HCT116 (cell line): ENCODE measurements at regions not wholly inside any gene's neighbourhood (a gene's known extent, or its start where the extent isn't known, plus 50 kb on each side); places are given as distances from the start of the nearest gene placed in this dataset.

Experiments
- ATAC-seq: fragments of 200-7000 bp; cut with Tn5 transposase; 2 replicates; pipeline ENCODE4 v1.9.1; 2020; ENCODE audit warnings: mild to moderate bottlenecking, moderate library complexity
- BruUV-seq: library from RNA; stranded (reverse); fragments of 400-500 nt; replicated peaks from 2 replicates; lab custom pipeline; 2021; lab: Mats Ljungman, UMichigan
- CTCF ChIA-PET: fragments of 300-600 bp; sonication (Branson Sonifier 250); formaldehyde crosslinking; loops from one replicate; lab custom pipeline; 2021; ENCODE audit warnings: antibody characterized with exemption; lab: Charles Lee
- POLR2A ChIA-PET: fragments of 300-600, 350-600 bp; sonication (Branson Sonifier 250); formaldehyde crosslinking; loops from one replicate; lab custom pipeline; 2021; ENCODE audit warnings: antibody characterized with exemption; lab: Charles Lee
- RAD21 ChIA-PET, 2 experiments: fragments of 300-600 bp; sonication (Branson Sonifier 250); formaldehyde crosslinking; loops; one replicate each; lab custom pipeline; 2023; ENCODE audit warnings: low total read pairs in 2 of 2; ENCODE audit not compliant: uncharacterized antibody in 2 of 2, unreplicated experiment in 2 of 2, low non-redundant PET in 1 of 2; lab: Charles Lee
- DNase-seq: peaks from one replicate; pipeline ENCODE4 v3.0.0-alpha.2; 2010; ENCODE audit warnings: low read depth, low spot score
- H2AFZ ChIP-seq: fragments of 200-600 bp; shearing (Covaris generic), sonication (generic); 2 replicates; pipeline ENCODE4 v1.6.1; 2017; ENCODE audit warnings: low read depth, mixed run types, mixed read lengths, antibody characterized with exemption, low read length; ENCODE audit not compliant: poor library complexity, severe bottlenecking
- H3K27ac ChIP-seq: 2 replicates; pipeline ENCODE4 v1.5.1; 2012; ENCODE audit warnings: low read depth, low read length
- H3K27me3 ChIP-seq: fragments of 200-600 bp; sonication (generic); 2 replicates; pipeline ENCODE4 v1.6.1; 2016; ENCODE audit warnings: mixed run types, low read length, mixed read lengths; ENCODE audit not compliant: insufficient read depth
- H3K36me3 ChIP-seq, 2 experiments: fragments of 200-500 bp in 1 of 2; fragments of 200-600 bp in 1 of 2; sonication (Bioruptor generic) in 1 of 2; sonication (generic) in 1 of 2; 2 replicates each; pipeline versions ENCODE4 v1.5.1 to v1.6.1; 2014 to 2016; ENCODE audit warnings: low read length in 2 of 2, inconsistent platforms in 1 of 2, mixed read lengths in 1 of 2, mixed run types in 1 of 2; ENCODE audit not compliant: insufficient read depth in 2 of 2, control insufficient read depth in 1 of 2
- H3K4me1 ChIP-seq, 2 experiments: fragments of 200-600 bp in 1 of 2; sonication (generic) in 1 of 2; 2 replicates each; pipeline versions ENCODE4 v1.5.1 to v1.6.1; 2012 to 2017; ENCODE audit warnings: low read length in 2 of 2, inconsistent platforms in 1 of 2, mild to moderate bottlenecking in 1 of 2, mixed read lengths in 1 of 2, mixed run types in 1 of 2, moderate library complexity in 1 of 2; ENCODE audit not compliant: insufficient read depth in 2 of 2, control insufficient read depth in 1 of 2
- H3K4me2 ChIP-seq: fragments of 200-600 bp; sonication (generic); 2 replicates; pipeline ENCODE4 v1.6.1; 2017; ENCODE audit warnings: mixed run types, low read length, mixed read lengths
- H3K4me3 ChIP-seq, 2 experiments: fragments of 200-600 bp in 1 of 2; sonication (generic) in 1 of 2; replicated peaks in 1 of 2; 2 replicates each; pipeline ENCODE4 v1.5.1; 2011 to 2016; ENCODE audit warnings: low read length in 2 of 2, control low read depth in 1 of 2, low read depth in 1 of 2, mild to moderate bottlenecking in 1 of 2, mixed read lengths in 1 of 2, mixed run types in 1 of 2
- H3K79me2 ChIP-seq: fragments of 200-600 bp; sonication (generic); 2 replicates; pipeline ENCODE4 v1.6.1; 2017; ENCODE audit warnings: mild to moderate bottlenecking, mixed run types, low read length, moderate library complexity, mixed read lengths; ENCODE audit not compliant: insufficient read depth
- H3K9ac ChIP-seq: fragments of 200-600 bp; sonication (generic); 2 replicates; pipeline ENCODE4 v1.6.1; 2016; ENCODE audit warnings: low read length, mixed read lengths
- H3K9me2 ChIP-seq: fragments of 200-600 bp; sonication (generic), shearing (Covaris generic); 2 replicates; pipeline ENCODE4 v1.6.1; 2017; ENCODE audit warnings: mixed run types, mild to moderate bottlenecking, moderate library complexity; ENCODE audit not compliant: insufficient read depth
- H3K9me3 ChIP-seq, 2 experiments: fragments of 200-500 bp in 1 of 2; fragments of 200-600 bp in 1 of 2; sonication (Bioruptor generic) in 1 of 2; sonication (generic) in 1 of 2; 2 replicates each; pipeline ENCODE4 v1.6.1; 2014 to 2017; ENCODE audit warnings: low read length in 2 of 2, mixed read lengths in 2 of 2, inconsistent platforms in 1 of 2, low read depth in 1 of 2, mild to moderate bottlenecking in 1 of 2, mixed run types in 1 of 2, moderate library complexity in 1 of 2; ENCODE audit not compliant: control insufficient read depth in 1 of 2, insufficient read depth in 1 of 2
- H4K20me1 ChIP-seq: fragments of 200-600 bp; sonication (generic), shearing (Covaris generic); 2 replicates; pipeline ENCODE4 v1.6.1; 2017; ENCODE audit warnings: mixed run types, mild to moderate bottlenecking, moderate library complexity; ENCODE audit not compliant: insufficient read depth
- CBX3 ChIP-seq: IDR thresholded peaks from 2 replicates; pipeline ENCODE4 v1.6.1; 2012; ENCODE audit warnings: low read depth
- CEBPB ChIP-seq: IDR thresholded peaks from 2 replicates; pipeline ENCODE4 v1.6.1; 2012; ENCODE audit warnings: low read depth
- EGR1 ChIP-seq: IDR thresholded peaks from 2 replicates; pipeline ENCODE4 v1.6.1; 2012; ENCODE audit warnings: low read depth
- ELF1 ChIP-seq: IDR thresholded peaks from 2 replicates; pipeline ENCODE4 v1.6.1; 2012; ENCODE audit warnings: low read depth, borderline replicate concordance
- EZH2phosphoT487 ChIP-seq: fragments of 200-600 bp; IDR thresholded peaks from 2 replicates; pipeline ENCODE4 v1.6.1; 2018; ENCODE audit warnings: antibody characterized with exemption, borderline replicate concordance
- FOSL1 ChIP-seq: IDR thresholded peaks from 2 replicates; pipeline ENCODE4 v1.6.1; 2012; ENCODE audit warnings: low read depth
- JUND ChIP-seq: IDR thresholded peaks from 2 replicates; pipeline ENCODE4 v1.6.1; 2012
- POLR2A ChIP-seq: IDR thresholded peaks from 2 replicates; pipeline ENCODE4 v1.7.0; 2011; ENCODE audit warnings: borderline replicate concordance; ENCODE audit not compliant: insufficient read depth, insufficient read length; ENCODE audit errors: extremely low read depth
- RAD21 ChIP-seq: IDR thresholded peaks from 2 replicates; pipeline ENCODE4 v1.6.1; 2012; ENCODE audit warnings: low read depth, mild to moderate bottlenecking
- SIN3A ChIP-seq: IDR thresholded peaks from 2 replicates; pipeline ENCODE4 v1.6.1; 2012; ENCODE audit warnings: low read depth
- TCF7L2 ChIP-seq: IDR thresholded peaks from 2 replicates; pipeline ENCODE4 v1.7.0; 2011; ENCODE audit warnings: borderline replicate concordance, inconsistent platforms; ENCODE audit not compliant: insufficient read depth, insufficient read length; ENCODE audit errors: extremely low read depth
- ZNF274 ChIP-seq: fragments of 200-500 bp; sonication (Bioruptor generic); IDR thresholded peaks from 2 replicates; pipeline ENCODE4 v1.6.1; 2014; ENCODE audit warnings: mild to moderate bottlenecking, low read depth, low read length, inconsistent platforms
- intact Hi-C: fragments of 100-400 bp; cut with micrococcal nuclease; formaldehyde crosslinking; loops from 2 replicates; pipeline ENCODE4 v1.10.0; 2022
- TF ChIP-seq, protein P1 (sequence below), 3 experiments: fragments of 200-600 bp in 1 of 3; sonication (generic) in 1 of 3; IDR thresholded peaks in 2 of 3; conservative IDR thresholded peaks in 1 of 3; 2 replicates each; pipeline ENCODE4 v1.5.1; 2012 to 2017; ENCODE audit warnings: low read depth in 2 of 3, low read length in 2 of 3, antibody characterized with exemption in 1 of 3, borderline replicate concordance in 1 of 3, control low read depth in 1 of 3, mild to moderate bottlenecking in 1 of 3, mixed read lengths in 1 of 3, mixed run types in 1 of 3, moderate library complexity in 1 of 3; ENCODE audit not compliant: insufficient read depth in 1 of 3
- TF ChIP-seq, protein P2 (sequence below): IDR thresholded peaks from 2 replicates; pipeline ENCODE4 v1.6.1; 2011; ENCODE audit warnings: mild to moderate bottlenecking, low read length, moderate library complexity; ENCODE audit not compliant: insufficient replicate concordance; ENCODE audit errors: extremely low read depth
- TF ChIP-seq, protein P3 (sequence below): IDR thresholded peaks from 2 replicates; pipeline ENCODE4 v1.6.1; 2012; ENCODE audit warnings: low read depth
- TF ChIP-seq, protein P4 (sequence below): IDR thresholded peaks from 2 replicates; pipeline ENCODE4 v1.6.1; 2012

DNA sequence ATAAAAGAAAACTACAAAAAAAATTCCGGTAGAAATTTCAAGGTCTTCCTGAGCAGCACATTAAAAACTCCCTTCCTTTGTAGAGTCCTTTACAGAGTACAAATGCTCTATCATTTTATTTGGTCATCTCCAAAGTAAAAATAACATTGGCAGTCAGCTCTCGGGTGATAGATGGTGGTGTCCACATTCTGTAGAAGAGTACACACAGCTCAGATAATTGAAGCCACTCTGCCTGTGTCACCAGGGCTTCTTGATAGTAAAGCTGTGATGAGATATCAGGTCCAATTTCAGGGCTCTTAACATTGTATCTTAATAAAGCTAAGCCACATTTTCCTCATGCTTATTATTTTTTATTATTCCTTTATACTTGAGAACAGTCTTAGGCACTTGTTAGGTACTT is 371.6 kb downstream of the TAFA4 start:
- Histone ChIP-seq H2AFZ (no peak overlapping the region), H4K20me1 (no peaks in the 10 kb centered on the region), H3K9ac (no peak overlapping the region), H3K79me2 (no peaks in the 10 kb centered on the region), H3K9me2 (no peaks in the 10 kb centered on the region), H3K27ac (no peak overlapping the region), H3K27me3 (no peaks in the 10 kb centered on the region), H3K9me3 (peaks cover 0 to 3% of the 10 kb centered on the region in 2 experiments; a peak in 1 of 4 replicates), H3K4me2 (no peak overlapping the region), H3K4me3 (no peak overlapping the region), H3K4me1 (no peaks in the 10 kb centered on the region), H3K36me3 (no peaks in the 10 kb centered on the region)
- ATAC-seq = no peak
- DNase-seq = no peak
- CTCF ChIA-PET = no interaction called here
- no TSS peak for BruUV-seq
- POLR2A ChIA-PET = no interaction called here
- intact Hi-C loops = no loop called here
- RAD21 ChIA-PET = no interaction called here
- TF ChIP-seq RAD21 (no peak), CBX3 (no peak), JUND (no peak), TCF7L2 (no peak), FOSL1 (no peak), POLR2A (no peak), ZNF274 (no peak), ELF1 (no peak), EGR1 (no peak), EZH2phosphoT487 (no peak), SIN3A (no peak), CEBPB (no peak)
- TF ChIP-seq, protein P1, sequence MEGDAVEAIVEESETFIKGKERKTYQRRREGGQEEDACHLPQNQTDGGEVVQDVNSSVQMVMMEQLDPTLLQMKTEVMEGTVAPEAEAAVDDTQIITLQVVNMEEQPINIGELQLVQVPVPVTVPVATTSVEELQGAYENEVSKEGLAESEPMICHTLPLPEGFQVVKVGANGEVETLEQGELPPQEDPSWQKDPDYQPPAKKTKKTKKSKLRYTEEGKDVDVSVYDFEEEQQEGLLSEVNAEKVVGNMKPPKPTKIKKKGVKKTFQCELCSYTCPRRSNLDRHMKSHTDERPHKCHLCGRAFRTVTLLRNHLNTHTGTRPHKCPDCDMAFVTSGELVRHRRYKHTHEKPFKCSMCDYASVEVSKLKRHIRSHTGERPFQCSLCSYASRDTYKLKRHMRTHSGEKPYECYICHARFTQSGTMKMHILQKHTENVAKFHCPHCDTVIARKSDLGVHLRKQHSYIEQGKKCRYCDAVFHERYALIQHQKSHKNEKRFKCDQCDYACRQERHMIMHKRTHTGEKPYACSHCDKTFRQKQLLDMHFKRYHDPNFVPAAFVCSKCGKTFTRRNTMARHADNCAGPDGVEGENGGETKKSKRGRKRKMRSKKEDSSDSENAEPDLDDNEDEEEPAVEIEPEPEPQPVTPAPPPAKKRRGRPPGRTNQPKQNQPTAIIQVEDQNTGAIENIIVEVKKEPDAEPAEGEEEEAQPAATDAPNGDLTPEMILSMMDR (IDR thresholded peaks at IDR 0.05 in 2 of 3, conservative IDR thresholded peaks at IDR 0.05 in 1 of 3; ENCODE audit: borderline replicate concordance in 1 of 3, insufficient read depth in 1 of 3, low read depth in 2 of 3, low read length in 2 of 3) = no peak
- TF ChIP-seq, protein P2, sequence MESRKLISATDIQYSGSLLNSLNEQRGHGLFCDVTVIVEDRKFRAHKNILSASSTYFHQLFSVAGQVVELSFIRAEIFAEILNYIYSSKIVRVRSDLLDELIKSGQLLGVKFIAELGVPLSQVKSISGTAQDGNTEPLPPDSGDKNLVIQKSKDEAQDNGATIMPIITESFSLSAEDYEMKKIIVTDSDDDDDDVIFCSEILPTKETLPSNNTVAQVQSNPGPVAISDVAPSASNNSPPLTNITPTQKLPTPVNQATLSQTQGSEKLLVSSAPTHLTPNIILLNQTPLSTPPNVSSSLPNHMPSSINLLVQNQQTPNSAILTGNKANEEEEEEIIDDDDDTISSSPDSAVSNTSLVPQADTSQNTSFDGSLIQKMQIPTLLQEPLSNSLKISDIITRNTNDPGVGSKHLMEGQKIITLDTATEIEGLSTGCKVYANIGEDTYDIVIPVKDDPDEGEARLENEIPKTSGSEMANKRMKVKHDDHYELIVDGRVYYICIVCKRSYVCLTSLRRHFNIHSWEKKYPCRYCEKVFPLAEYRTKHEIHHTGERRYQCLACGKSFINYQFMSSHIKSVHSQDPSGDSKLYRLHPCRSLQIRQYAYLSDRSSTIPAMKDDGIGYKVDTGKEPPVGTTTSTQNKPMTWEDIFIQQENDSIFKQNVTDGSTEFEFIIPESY = no peak
- TF ChIP-seq, protein P3, sequence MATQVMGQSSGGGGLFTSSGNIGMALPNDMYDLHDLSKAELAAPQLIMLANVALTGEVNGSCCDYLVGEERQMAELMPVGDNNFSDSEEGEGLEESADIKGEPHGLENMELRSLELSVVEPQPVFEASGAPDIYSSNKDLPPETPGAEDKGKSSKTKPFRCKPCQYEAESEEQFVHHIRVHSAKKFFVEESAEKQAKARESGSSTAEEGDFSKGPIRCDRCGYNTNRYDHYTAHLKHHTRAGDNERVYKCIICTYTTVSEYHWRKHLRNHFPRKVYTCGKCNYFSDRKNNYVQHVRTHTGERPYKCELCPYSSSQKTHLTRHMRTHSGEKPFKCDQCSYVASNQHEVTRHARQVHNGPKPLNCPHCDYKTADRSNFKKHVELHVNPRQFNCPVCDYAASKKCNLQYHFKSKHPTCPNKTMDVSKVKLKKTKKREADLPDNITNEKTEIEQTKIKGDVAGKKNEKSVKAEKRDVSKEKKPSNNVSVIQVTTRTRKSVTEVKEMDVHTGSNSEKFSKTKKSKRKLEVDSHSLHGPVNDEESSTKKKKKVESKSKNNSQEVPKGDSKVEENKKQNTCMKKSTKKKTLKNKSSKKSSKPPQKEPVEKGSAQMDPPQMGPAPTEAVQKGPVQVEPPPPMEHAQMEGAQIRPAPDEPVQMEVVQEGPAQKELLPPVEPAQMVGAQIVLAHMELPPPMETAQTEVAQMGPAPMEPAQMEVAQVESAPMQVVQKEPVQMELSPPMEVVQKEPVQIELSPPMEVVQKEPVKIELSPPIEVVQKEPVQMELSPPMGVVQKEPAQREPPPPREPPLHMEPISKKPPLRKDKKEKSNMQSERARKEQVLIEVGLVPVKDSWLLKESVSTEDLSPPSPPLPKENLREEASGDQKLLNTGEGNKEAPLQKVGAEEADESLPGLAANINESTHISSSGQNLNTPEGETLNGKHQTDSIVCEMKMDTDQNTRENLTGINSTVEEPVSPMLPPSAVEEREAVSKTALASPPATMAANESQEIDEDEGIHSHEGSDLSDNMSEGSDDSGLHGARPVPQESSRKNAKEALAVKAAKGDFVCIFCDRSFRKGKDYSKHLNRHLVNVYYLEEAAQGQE = no peak
- TF ChIP-seq, protein P4, sequence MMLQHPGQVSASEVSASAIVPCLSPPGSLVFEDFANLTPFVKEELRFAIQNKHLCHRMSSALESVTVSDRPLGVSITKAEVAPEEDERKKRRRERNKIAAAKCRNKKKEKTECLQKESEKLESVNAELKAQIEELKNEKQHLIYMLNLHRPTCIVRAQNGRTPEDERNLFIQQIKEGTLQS = no peak
